ENCODE measurements at regions not wholly inside any gene's neighbourhood (a gene's known extent, or its start where the extent isn't known, plus 50 kb on each side); places are given as distances from the start of the nearest gene placed in this dataset.

DNA sequence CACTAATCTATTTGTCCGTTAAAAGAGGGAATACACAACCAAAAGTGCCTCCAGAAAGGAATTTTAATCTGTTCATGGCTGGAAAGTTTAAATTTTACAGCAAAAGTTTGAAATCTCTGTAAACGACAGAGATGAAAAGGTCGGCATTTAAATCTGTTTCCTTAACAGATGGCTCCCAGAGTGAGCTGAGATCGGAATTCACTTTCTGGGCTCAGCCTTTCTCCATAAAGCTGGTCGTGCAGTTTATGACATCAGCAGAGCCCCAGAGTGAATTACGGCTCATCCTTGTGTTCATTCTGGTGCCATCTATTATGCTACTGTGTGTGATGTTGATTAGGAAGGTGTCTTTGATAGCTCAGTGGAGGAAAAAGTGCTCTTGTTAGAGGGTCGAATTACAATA lies 117.6 kb upstream of the ZFP64 start:
- intact Hi-C loops (cut with micrococcal nuclease) = no loop called here
- Histone ChIP-seq H3K79me2 (ENCODE audit: control insufficient read depth, insufficient read depth, low read length) (no peaks in the 10 kb centered on the region), H4K20me1 (ENCODE audit: control insufficient read depth, insufficient read depth, low read length, poor library complexity, severe bottlenecking) (no peaks in the 10 kb centered on the region), H3K27me3 (replicated peaks in 1 of 4; ENCODE audit: control extremely low read depth in 1 of 4, control insufficient read depth in 3 of 4, insufficient read depth in 4 of 4, low read length in 3 of 4) (no peaks in the 10 kb centered on the region), H3K4me1 (ENCODE audit: control insufficient read depth in 2 of 2, insufficient read depth in 2 of 2, low read length in 2 of 2) (no peaks in the 10 kb centered on the region), H3K9me3 (ENCODE audit: control extremely low read depth in 1 of 3, control insufficient read depth in 2 of 3, insufficient read depth in 1 of 3, low read length in 2 of 3) (no peaks in the 10 kb centered on the region), H3K4me3 (ENCODE audit: control extremely low read depth in 1 of 5, extremely low read depth in 1 of 5, insufficient read depth in 1 of 5, low read depth in 2 of 5, low read length in 4 of 5) (no peak overlapping the region), H3K36me3 (replicated peaks in 1 of 2; ENCODE audit: control extremely low read depth in 1 of 2, control insufficient read depth in 1 of 2, extremely low read depth in 1 of 2, insufficient read depth in 2 of 2, low read length in 1 of 2) (no peaks in the 10 kb centered on the region), H3K27ac (ENCODE audit: low read length in 2 of 2) (no peak overlapping the region), H2AFZ (ENCODE audit: insufficient read depth, low read depth, low read length, poor library complexity, severe bottlenecking) (no peak overlapping the region), H3K4me2 (replicated peaks; ENCODE audit: low read depth, low read length, poor library complexity, severe bottlenecking) (no peak overlapping the region), H3K9ac (ENCODE audit: low read length) (no peak overlapping the region)
- Mint-ChIP-seq H3K27ac (no peak overlapping the region), H3K27me3 (peaks cover 38% of the 10 kb centered on the region), H3K4me3 (no peak overlapping the region), H3K9me3 (ENCODE audit: insufficient read depth) (no peaks in the 10 kb centered on the region), H3K4me1 (no peaks in the 10 kb centered on the region)
- ChIA-PET CTCF (interaction anchor here (1.6 to 5.4 kb wide), 2 partner anchors 9 to 1891 kb away, joined by 3 to 55 read pairs; no protein-coding TSS in a partner anchor), POLR2A (no interaction called here)
- 82% methylated on average over 6 of the region's 7 CpGs for WGBS (ENCODE audit: insufficient coverage)
- ATAC-seq (ENCODE audit: low read depth) (no peak), DNase-seq (no peak)
- TF ChIP-seq EZH2 (IDR thresholded peaks at IDR 0.05; ENCODE audit: borderline replicate concordance, insufficient read depth, low read depth, low read length, poor library complexity, severe bottlenecking) = no peak
- TF ChIP-seq, protein P1, sequence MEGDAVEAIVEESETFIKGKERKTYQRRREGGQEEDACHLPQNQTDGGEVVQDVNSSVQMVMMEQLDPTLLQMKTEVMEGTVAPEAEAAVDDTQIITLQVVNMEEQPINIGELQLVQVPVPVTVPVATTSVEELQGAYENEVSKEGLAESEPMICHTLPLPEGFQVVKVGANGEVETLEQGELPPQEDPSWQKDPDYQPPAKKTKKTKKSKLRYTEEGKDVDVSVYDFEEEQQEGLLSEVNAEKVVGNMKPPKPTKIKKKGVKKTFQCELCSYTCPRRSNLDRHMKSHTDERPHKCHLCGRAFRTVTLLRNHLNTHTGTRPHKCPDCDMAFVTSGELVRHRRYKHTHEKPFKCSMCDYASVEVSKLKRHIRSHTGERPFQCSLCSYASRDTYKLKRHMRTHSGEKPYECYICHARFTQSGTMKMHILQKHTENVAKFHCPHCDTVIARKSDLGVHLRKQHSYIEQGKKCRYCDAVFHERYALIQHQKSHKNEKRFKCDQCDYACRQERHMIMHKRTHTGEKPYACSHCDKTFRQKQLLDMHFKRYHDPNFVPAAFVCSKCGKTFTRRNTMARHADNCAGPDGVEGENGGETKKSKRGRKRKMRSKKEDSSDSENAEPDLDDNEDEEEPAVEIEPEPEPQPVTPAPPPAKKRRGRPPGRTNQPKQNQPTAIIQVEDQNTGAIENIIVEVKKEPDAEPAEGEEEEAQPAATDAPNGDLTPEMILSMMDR (IDR thresholded peaks at IDR 0.05) = no peak

DNA sequence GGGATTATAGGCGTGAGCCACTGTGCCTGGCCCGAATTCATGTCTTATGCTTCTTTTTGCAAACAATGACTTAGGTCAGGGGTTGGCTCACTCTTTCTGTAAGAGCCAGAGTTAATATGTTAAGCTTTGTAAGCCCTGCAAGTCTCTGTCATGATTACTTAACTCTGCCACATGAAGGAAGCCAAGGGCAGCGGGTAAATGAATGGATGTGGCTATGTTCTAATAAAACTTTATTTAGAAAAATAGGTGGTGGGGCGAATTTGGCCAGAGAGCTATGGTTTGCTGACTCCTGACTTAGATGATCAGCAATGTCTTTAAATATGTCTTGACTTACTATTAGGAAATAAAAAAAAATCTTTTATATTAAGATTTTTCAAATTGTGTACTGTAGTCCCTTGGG lies 114.9 kb upstream of the ZFP64 start:
- Histone ChIP-seq H4K20me1 (ENCODE audit: control insufficient read depth, insufficient read depth, low read length, poor library complexity, severe bottlenecking) (no peaks in the 10 kb centered on the region), H2AFZ (ENCODE audit: insufficient read depth, low read depth, low read length, poor library complexity, severe bottlenecking) (no peak overlapping the region), H3K27ac (ENCODE audit: low read length in 2 of 2) (no peak overlapping the region), H3K4me2 (replicated peaks; ENCODE audit: low read depth, low read length, poor library complexity, severe bottlenecking) (no peak overlapping the region), H3K4me1 (ENCODE audit: control insufficient read depth in 2 of 2, insufficient read depth in 2 of 2, low read length in 2 of 2) (no peaks in the 10 kb centered on the region), H3K9ac (ENCODE audit: low read length) (no peak overlapping the region), H3K4me3 (ENCODE audit: control extremely low read depth in 1 of 5, extremely low read depth in 1 of 5, insufficient read depth in 1 of 5, low read depth in 2 of 5, low read length in 4 of 5) (no peak overlapping the region), H3K9me3 (ENCODE audit: control extremely low read depth in 1 of 3, control insufficient read depth in 2 of 3, insufficient read depth in 1 of 3, low read length in 2 of 3) (no peaks in the 10 kb centered on the region), H3K79me2 (ENCODE audit: control insufficient read depth, insufficient read depth, low read length) (no peaks in the 10 kb centered on the region), H3K27me3 (replicated peaks in 1 of 4; ENCODE audit: control extremely low read depth in 1 of 4, control insufficient read depth in 3 of 4, insufficient read depth in 4 of 4, low read length in 3 of 4) (no peaks in the 10 kb centered on the region), H3K36me3 (replicated peaks in 1 of 2; ENCODE audit: control extremely low read depth in 1 of 2, control insufficient read depth in 1 of 2, extremely low read depth in 1 of 2, insufficient read depth in 2 of 2, low read length in 1 of 2) (no peaks in the 10 kb centered on the region)
- H3K4me1 Mint-ChIP-seq = no peaks in the 10 kb centered on the region
- intact Hi-C loops (cut with micrococcal nuclease) = no loop called here
- 100% methylated on average over 3 of the region's 4 CpGs for WGBS (ENCODE audit: insufficient coverage)
- POLR2A ChIA-PET = no interaction called here
- ATAC-seq (ENCODE audit: low read depth) = no peak
- no peak overlapping the region for H3K27ac Mint-ChIP-seq
- no peak overlapping the region for H3K4me3 Mint-ChIP-seq
- no peaks in the 10 kb centered on the region for H3K9me3 Mint-ChIP-seq (ENCODE audit: insufficient read depth)
- CTCF ChIA-PET = interaction anchor here (0.7 kb wide), 1 partner anchor 10 kb away, joined by 3 read pairs; no protein-coding TSS in a partner anchor
- peaks cover 42% of the 10 kb centered on the region for H3K27me3 Mint-ChIP-seq
- DNase-seq = no peak
- TF ChIP-seq, protein P1 (IDR thresholded peaks at IDR 0.05) = no peak
- no peak for TF ChIP-seq EZH2 (IDR thresholded peaks at IDR 0.05; ENCODE audit: borderline replicate concordance, insufficient read depth, low read depth, low read length, poor library complexity, severe bottlenecking)
